ACC112 (cell line): ENCODE measurements at regions not wholly inside any gene's neighbourhood (a gene's known extent, or its start where the extent isn't known, plus 50 kb on each side); places are given as distances from the start of the nearest gene placed in this dataset.

Experiments used
- H2AFZ ChIP-seq: fragments of 200-600 bp; sonication (generic); one replicate; pipeline ENCODE4 v1.6.0; 2017; ENCODE audit warnings: antibody characterized with exemption, low read length; ENCODE audit not compliant: unreplicated experiment
- H3K27ac ChIP-seq: fragments of 200-600 bp; sonication (generic); 2 replicates; pipeline ENCODE4 v1.5.1; 2014; ENCODE audit warnings: low read depth, mild to moderate bottlenecking, antibody characterized with exemption, low read length, moderate library complexity
- H3K27me3 ChIP-seq: fragments of 200-600 bp; sonication (generic); 2 replicates; pipeline ENCODE4 v1.6.1; 2014; ENCODE audit warnings: mild to moderate bottlenecking, antibody characterized with exemption, low read length, moderate library complexity, mixed read lengths; ENCODE audit not compliant: insufficient read depth
- H3K36me3 ChIP-seq: fragments of 200-600 bp; sonication (generic); 2 replicates; pipeline ENCODE4 v1.6.1; 2016; ENCODE audit warnings: mild to moderate bottlenecking, antibody characterized with exemption, low read length, moderate library complexity, mixed read lengths; ENCODE audit not compliant: insufficient read depth
- H3K4me1 ChIP-seq: fragments of 200-600 bp; sonication (generic); one replicate; pipeline ENCODE4 v1.6.1; 2016; ENCODE audit warnings: low read length, mixed read lengths; ENCODE audit not compliant: insufficient read depth, unreplicated experiment, control insufficient read depth
- H3K4me3 ChIP-seq: fragments of 200-600 bp; sonication (generic); 2 replicates; pipeline ENCODE4 v1.5.1; 2014; ENCODE audit warnings: mild to moderate bottlenecking, low read depth, low read length
- H3K79me2 ChIP-seq: fragments of 200-600 bp; sonication (generic); one replicate; pipeline ENCODE4 v1.6.0; 2016; ENCODE audit warnings: low read length; ENCODE audit not compliant: control insufficient read depth, unreplicated experiment, insufficient read depth

GRCh38 chr13:84536906-84537305 lies 654.6 kb upstream of the SLITRK1 start:
- H3K36me3 ChIP-seq: no peaks in the 10 kb centered on the region
- no peak overlapping the region for H3K4me3 ChIP-seq
- no peak overlapping the region for H3K27ac ChIP-seq
- H3K79me2 ChIP-seq: no peaks in the 10 kb centered on the region
- no peaks in the 10 kb centered on the region for H3K27me3 ChIP-seq
- H3K4me1 ChIP-seq: no peaks in the 10 kb centered on the region
- no peak overlapping the region for H2AFZ ChIP-seq

GRCh38 chr13:84528408-84529070 lies 646.3 kb upstream of the SLITRK1 start:
- Histone ChIP-seq H3K4me1 (no peaks in the 10 kb centered on the region), H3K4me3 (no peak overlapping the region), H3K36me3 (no peaks in the 10 kb centered on the region), H3K79me2 (no peaks in the 10 kb centered on the region), H2AFZ (no peak overlapping the region), H3K27ac (no peak overlapping the region), H3K27me3 (no peaks in the 10 kb centered on the region)

- H3K79me2 ChIP-seq: no peaks in the 10 kb centered on the region
- no peaks in the 10 kb centered on the region for H3K27me3 ChIP-seq
- H3K27ac ChIP-seq: no peak overlapping the region
- H3K4me1 ChIP-seq: no peaks in the 10 kb centered on the region
- H3K36me3 ChIP-seq: no peaks in the 10 kb centered on the region
- no peak overlapping the region for H3K4me3 ChIP-seq
- no peak overlapping the region for H2AFZ ChIP-seq
Measured at GRCh38 chr13:84525865-84526264, 643.6 kb upstream of the SLITRK1 start.

- no peak overlapping the region for H3K4me3 ChIP-seq
- H2AFZ ChIP-seq: no peak overlapping the region
- no peaks in the 10 kb centered on the region for H3K4me1 ChIP-seq
- H3K79me2 ChIP-seq: no peaks in the 10 kb centered on the region
- no peak overlapping the region for H3K27ac ChIP-seq
- no peaks in the 10 kb centered on the region for H3K36me3 ChIP-seq
- no peaks in the 10 kb centered on the region for H3K27me3 ChIP-seq
Measured at GRCh38 chr13:84524586-84524985, 642.3 kb upstream of the SLITRK1 start.

GRCh38 chr13:84500016-84500415 lies 617.7 kb upstream of the SLITRK1 start:
- H2AFZ ChIP-seq: no peak overlapping the region
- no peaks in the 10 kb centered on the region for H3K4me1 ChIP-seq
- no peaks in the 10 kb centered on the region for H3K36me3 ChIP-seq
- H3K27me3 ChIP-seq: no peaks in the 10 kb centered on the region
- no peak overlapping the region for H3K27ac ChIP-seq
- no peaks in the 10 kb centered on the region for H3K79me2 ChIP-seq
- no peak overlapping the region for H3K4me3 ChIP-seq

- no peak overlapping the region for H3K4me3 ChIP-seq
- H3K27ac ChIP-seq: no peak overlapping the region
- no peaks in the 10 kb centered on the region for H3K4me1 ChIP-seq
- H3K27me3 ChIP-seq: no peaks in the 10 kb centered on the region
- H3K36me3 ChIP-seq: no peaks in the 10 kb centered on the region
- no peaks in the 10 kb centered on the region for H3K79me2 ChIP-seq
- H2AFZ ChIP-seq: no peak overlapping the region
Measured at GRCh38 chr13:84497613-84498012, 615.3 kb upstream of the SLITRK1 start.

- Histone ChIP-seq H3K4me1 (no peaks in the 10 kb centered on the region), H3K79me2 (no peaks in the 10 kb centered on the region), H3K27ac (no peak overlapping the region), H3K36me3 (no peaks in the 10 kb centered on the region), H3K27me3 (no peaks in the 10 kb centered on the region), H3K4me3 (no peak overlapping the region), H2AFZ (no peak overlapping the region)
Measured at GRCh38 chr13:84491952-84492351, 609.7 kb upstream of the SLITRK1 start.

- H3K27me3 ChIP-seq: no peaks in the 10 kb centered on the region
- H3K4me1 ChIP-seq: no peaks in the 10 kb centered on the region
Measured at GRCh38 chr13:84487752-84488151, 605.5 kb upstream of the SLITRK1 start.

GRCh38 chr13:84481958-84482357 lies 599.7 kb upstream of the SLITRK1 start:
- Histone ChIP-seq H3K36me3 (no peaks in the 10 kb centered on the region), H3K4me1 (no peaks in the 10 kb centered on the region), H3K79me2 (no peaks in the 10 kb centered on the region), H3K4me3 (no peak overlapping the region), H2AFZ (no peak overlapping the region), H3K27ac (no peak overlapping the region), H3K27me3 (no peaks in the 10 kb centered on the region)

More at GRCh38 chr13:84487752-84488151, 605.5 kb upstream of the SLITRK1 start:
- H3K36me3 ChIP-seq: no peaks in the 10 kb centered on the region
- H3K4me3 ChIP-seq: no peak overlapping the region
- no peak overlapping the region for H3K27ac ChIP-seq
- no peaks in the 10 kb centered on the region for H3K79me2 ChIP-seq
- H2AFZ ChIP-seq: no peak overlapping the region

GRCh38 chr13:84479656-84480055 lies 597.4 kb upstream of the SLITRK1 start:
- Histone ChIP-seq H3K79me2 (no peaks in the 10 kb centered on the region), H3K4me1 (no peaks in the 10 kb centered on the region), H3K36me3 (no peaks in the 10 kb centered on the region), H3K27ac (no peak overlapping the region), H2AFZ (no peak overlapping the region), H3K4me3 (no peak overlapping the region), H3K27me3 (no peaks in the 10 kb centered on the region)

GRCh38 chr13:84470528-84470927 lies 588.3 kb upstream of the SLITRK1 start:
- Histone ChIP-seq H3K36me3 (no peaks in the 10 kb centered on the region), H3K79me2 (no peaks in the 10 kb centered on the region), H3K4me1 (no peaks in the 10 kb centered on the region)

More at GRCh38 chr13:84470528-84470927, 588.3 kb upstream of the SLITRK1 start:
- no peak overlapping the region for H3K4me3 ChIP-seq
- no peak overlapping the region for H3K27ac ChIP-seq
- H2AFZ ChIP-seq: no peak overlapping the region
- no peaks in the 10 kb centered on the region for H3K27me3 ChIP-seq
